GM23338 (cell line): ENCODE measurements at regions not wholly inside any gene's neighbourhood (a gene's known extent, or its start where the extent isn't known, plus 50 kb on each side); places are given as distances from the start of the nearest gene placed in this dataset.
"Not testable (repeated sequence)": the region's sequence is repeated elsewhere in the genome, so short reads cannot be mapped to it uniquely, and the experiment has no call there.

Source experiments
- ATAC-seq: fragments of 200-7000 bp; cut with Tn5 transposase; 3 replicates; pipeline ENCODE4 v1.9.1; 2020
- DNase-seq: peaks from one replicate; pipeline ENCODE4 v3.0.0-alpha.2; 2015; ENCODE audit warnings: low spot score
- H2AFZ ChIP-seq: fragments of 200-600 bp; sonication (generic); 2 replicates; pipeline ENCODE4 v1.8.0; 2016; ENCODE audit warnings: antibody characterized with exemption, mild to moderate bottlenecking, moderate library complexity
- H3F3A ChIP-seq: fragments of 200-600 bp; sonication (generic); replicated peaks from 2 replicates; pipeline ENCODE4 v1.8.0; 2017; ENCODE audit warnings: antibody characterized with exemption, mixed run types, low read depth
- H3K27ac ChIP-seq: fragments of 200-600 bp; sonication (generic); 2 replicates; pipeline ENCODE4 v1.6.1; 2016; ENCODE audit warnings: low read depth
- H3K27me3 ChIP-seq: fragments of 200-600 bp; sonication (generic); 2 replicates; pipeline ENCODE4 v1.8.0; 2016; ENCODE audit warnings: mild to moderate bottlenecking, mixed run types, moderate library complexity; ENCODE audit not compliant: insufficient read depth
- H3K36me3 ChIP-seq: fragments of 200-600 bp; sonication (generic); 2 replicates; pipeline ENCODE4 v1.8.0; 2016; ENCODE audit warnings: mild to moderate bottlenecking; ENCODE audit not compliant: insufficient read depth
- H3K4me1 ChIP-seq: fragments of 200-600 bp; sonication (generic); 2 replicates; pipeline ENCODE4 v1.8.0; 2016; ENCODE audit warnings: mild to moderate bottlenecking, moderate library complexity; ENCODE audit not compliant: insufficient read depth
- H3K4me2 ChIP-seq: fragments of 200-600 bp; sonication (generic); 2 replicates; pipeline ENCODE4 v1.7.1; 2017; ENCODE audit warnings: mixed run types
- H3K4me3 ChIP-seq: fragments of 200-600 bp; sonication (generic); 2 replicates; pipeline ENCODE4 v1.6.1; 2016; ENCODE audit warnings: mixed run types
- H3K79me2 ChIP-seq: fragments of 200-600 bp; sonication (generic); replicated peaks from 2 replicates; pipeline ENCODE4 v1.8.0; 2017; ENCODE audit warnings: mild to moderate bottlenecking; ENCODE audit not compliant: insufficient read depth
- H3K9me2 ChIP-seq: fragments of 200-600 bp; sonication (generic); 2 replicates; pipeline ENCODE4 v1.8.0; 2017; ENCODE audit not compliant: insufficient read depth
- H4K20me1 ChIP-seq: fragments of 200-600 bp; sonication (generic); replicated peaks from 2 replicates; pipeline ENCODE4 v1.8.0; 2017; ENCODE audit warnings: mild to moderate bottlenecking; ENCODE audit not compliant: insufficient read depth
- H3K27ac Mint-ChIP-seq: 2 replicates; pipeline ENCODE4 v1.8.0; 2020; ENCODE audit warnings: inconsistent platforms, mild to moderate bottlenecking, moderate library complexity, mixed read lengths
- H3K27me3 Mint-ChIP-seq: 3 replicates; pipeline ENCODE4 v1.8.0; 2022; ENCODE audit warnings: low read depth, mild to moderate bottlenecking, moderate library complexity, mixed read lengths, inconsistent platforms; ENCODE audit not compliant: insufficient read depth, poor library complexity
- H3K36me3 Mint-ChIP-seq: 3 replicates; pipeline ENCODE4 v1.8.0; 2021; ENCODE audit warnings: low read depth, mild to moderate bottlenecking, inconsistent platforms, moderate library complexity, mixed read lengths
- H3K4me1 Mint-ChIP-seq: 3 replicates; pipeline ENCODE4 v1.8.0; 2020; ENCODE audit warnings: mild to moderate bottlenecking, inconsistent platforms, mixed read lengths
- H3K4me3 Mint-ChIP-seq: 3 replicates; pipeline ENCODE4 v1.8.0; 2021; ENCODE audit warnings: moderate library complexity, mild to moderate bottlenecking, inconsistent platforms, mixed read lengths
- H3K9me3 Mint-ChIP-seq: 3 replicates; pipeline ENCODE4 v1.8.0; 2020; ENCODE audit warnings: moderate library complexity, mild to moderate bottlenecking, inconsistent platforms, mixed read lengths
- CREB1 ChIP-seq: fragments of 250-450 bp; sonication (Bioruptor Pico); IDR thresholded peaks from 2 replicates; pipeline ENCODE4 v1.5.0; 2020; ENCODE audit warnings: low read depth, mild to moderate bottlenecking, moderate library complexity
- EZH2 ChIP-seq: fragments of 200-600 bp; sonication (generic); IDR thresholded peaks from one replicate; pipeline ENCODE4 v1.8.0; 2017; ENCODE audit warnings: antibody characterized with exemption, mild to moderate bottlenecking, low read depth; ENCODE audit not compliant: unreplicated experiment
- JUNB ChIP-seq: IDR thresholded peaks from one replicate; pipeline ENCODE4 v1.6.1; 2016; ENCODE audit warnings: antibody characterized with exemption; ENCODE audit not compliant: unreplicated experiment
- NANOG ChIP-seq: IDR thresholded peaks from 2 replicates; pipeline ENCODE4 v1.6.1; 2016; ENCODE audit warnings: antibody characterized with exemption, borderline replicate concordance
- STAT1 ChIP-seq: IDR thresholded peaks from one replicate; pipeline ENCODE4 v1.6.1; 2016; ENCODE audit warnings: antibody characterized with exemption; ENCODE audit not compliant: unreplicated experiment
- ZNF114 ChIP-seq: fragments of 250-450 bp; sonication (Bioruptor Pico); IDR thresholded peaks from 2 replicates; pipeline ENCODE4 v1.5.0; 2020; ENCODE audit warnings: mild to moderate bottlenecking, moderate library complexity
- ZNF331 ChIP-seq: fragments of 250-450 bp; sonication (Bioruptor Pico); IDR thresholded peaks from 2 replicates; pipeline ENCODE4 v1.5.0; 2020; ENCODE audit warnings: low read depth, mild to moderate bottlenecking, moderate library complexity
- TF ChIP-seq, protein P1 (sequence below), 2 experiments: fragments of 200-600 bp in 1 of 2; sonication (generic) in 1 of 2; conservative IDR thresholded peaks; 2 replicates each; pipeline versions ENCODE4 v1.5.1 to v1.6.1; 2016 to 2017; ENCODE audit warnings: antibody characterized with exemption in 2 of 2, low read depth in 2 of 2, mild to moderate bottlenecking in 2 of 2, moderate library complexity in 1 of 2
- TF ChIP-seq, protein P2 (sequence below): fragments of 250-450 bp; sonication (Bioruptor Pico); IDR thresholded peaks from 2 replicates; pipeline ENCODE4 v1.5.0; 2020; ENCODE audit warnings: mild to moderate bottlenecking, moderate library complexity
- TF ChIP-seq, protein P3 (sequence below): IDR thresholded peaks from one replicate; pipeline ENCODE4 v1.6.1; 2018; ENCODE audit warnings: antibody characterized with exemption; ENCODE audit not compliant: unreplicated experiment

DNA sequence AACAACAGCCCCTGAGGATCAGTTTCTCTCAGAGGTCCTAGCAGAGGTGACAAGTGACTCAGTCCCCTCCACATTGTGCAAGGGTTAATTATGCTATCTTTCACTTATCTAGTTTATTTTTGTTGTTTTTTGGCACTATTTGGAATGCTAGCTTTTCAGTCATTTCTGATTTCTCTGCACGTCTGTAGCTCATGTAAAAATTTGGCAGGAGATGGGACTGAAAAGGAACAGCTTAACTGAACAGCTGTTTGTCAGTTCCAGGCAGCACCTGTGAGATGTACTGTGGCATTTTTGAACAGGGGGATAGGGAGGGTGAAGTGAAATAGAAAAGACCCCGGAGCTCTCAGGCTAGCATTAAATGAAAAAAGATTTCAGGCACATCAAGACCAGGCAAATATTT is 313.5 kb downstream of the SUCLA2 start (continued):
- TF ChIP-seq NANOG = no peak

DNA sequence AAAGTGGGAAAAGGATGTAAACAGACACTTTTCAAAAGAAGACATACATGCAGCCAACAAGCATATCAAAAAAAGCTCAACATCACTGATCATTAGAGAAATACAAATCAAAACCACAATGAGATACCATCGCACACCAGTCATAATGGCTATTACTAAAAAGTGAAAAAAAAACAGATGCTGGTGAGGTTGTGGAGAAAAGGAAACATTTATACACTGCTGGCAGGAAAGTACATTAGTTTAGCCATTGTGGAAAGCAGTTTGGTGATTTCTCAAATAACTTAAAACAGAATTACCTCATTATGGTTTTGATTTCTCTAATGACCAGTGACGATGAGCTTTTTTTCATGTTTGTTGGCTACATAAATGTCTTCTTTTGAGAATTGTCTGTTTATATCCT is 315.9 kb downstream of the SUCLA2 start:
- not testable (repeated sequence) for H3K4me3 Mint-ChIP-seq, H3K9me2 ChIP-seq, H3K27ac ChIP-seq, H3K36me3 Mint-ChIP-seq, ATAC-seq, H3K27ac Mint-ChIP-seq, H3K27me3 Mint-ChIP-seq, H2AFZ ChIP-seq, H4K20me1 ChIP-seq, H3K79me2 ChIP-seq, H3K27me3 ChIP-seq, H3K36me3 ChIP-seq, H3K4me1 ChIP-seq, H3K4me2 ChIP-seq, H3K9me3 Mint-ChIP-seq, DNase-seq, H3F3A ChIP-seq, H3K4me1 Mint-ChIP-seq, H3K4me3 ChIP-seq

DNA sequence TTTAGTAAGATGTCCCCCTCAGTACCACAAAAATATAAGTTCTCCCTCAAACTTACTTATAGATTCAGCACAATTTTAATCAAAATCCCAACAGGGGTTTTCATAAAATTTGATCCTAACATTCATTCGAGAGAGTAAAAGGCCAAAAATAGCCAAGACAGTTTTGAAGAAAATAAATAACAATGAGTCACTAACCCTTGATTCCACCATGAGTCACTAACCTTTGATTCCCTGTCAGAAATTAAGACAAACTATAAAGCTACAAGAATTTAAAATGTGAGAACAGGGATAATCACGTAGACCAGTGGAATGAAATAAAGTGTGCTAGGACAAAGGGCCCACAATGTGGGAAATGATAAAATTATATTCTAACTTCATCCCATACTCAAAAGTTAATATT is 320.3 kb downstream of the SUCLA2 start:
- DNase-seq = no peak
- no peak for TF ChIP-seq NANOG
- TF ChIP-seq ZNF114 (CRISPR knock-in tag) = no peak
- no peak for TF ChIP-seq CREB1
- TF ChIP-seq, protein P1, sequence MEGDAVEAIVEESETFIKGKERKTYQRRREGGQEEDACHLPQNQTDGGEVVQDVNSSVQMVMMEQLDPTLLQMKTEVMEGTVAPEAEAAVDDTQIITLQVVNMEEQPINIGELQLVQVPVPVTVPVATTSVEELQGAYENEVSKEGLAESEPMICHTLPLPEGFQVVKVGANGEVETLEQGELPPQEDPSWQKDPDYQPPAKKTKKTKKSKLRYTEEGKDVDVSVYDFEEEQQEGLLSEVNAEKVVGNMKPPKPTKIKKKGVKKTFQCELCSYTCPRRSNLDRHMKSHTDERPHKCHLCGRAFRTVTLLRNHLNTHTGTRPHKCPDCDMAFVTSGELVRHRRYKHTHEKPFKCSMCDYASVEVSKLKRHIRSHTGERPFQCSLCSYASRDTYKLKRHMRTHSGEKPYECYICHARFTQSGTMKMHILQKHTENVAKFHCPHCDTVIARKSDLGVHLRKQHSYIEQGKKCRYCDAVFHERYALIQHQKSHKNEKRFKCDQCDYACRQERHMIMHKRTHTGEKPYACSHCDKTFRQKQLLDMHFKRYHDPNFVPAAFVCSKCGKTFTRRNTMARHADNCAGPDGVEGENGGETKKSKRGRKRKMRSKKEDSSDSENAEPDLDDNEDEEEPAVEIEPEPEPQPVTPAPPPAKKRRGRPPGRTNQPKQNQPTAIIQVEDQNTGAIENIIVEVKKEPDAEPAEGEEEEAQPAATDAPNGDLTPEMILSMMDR (conservative IDR thresholded peaks at IDR 0.05; ENCODE audit: low read depth in 2 of 2) = no peak
- TF ChIP-seq JUNB = no peak
- TF ChIP-seq, protein P2, sequence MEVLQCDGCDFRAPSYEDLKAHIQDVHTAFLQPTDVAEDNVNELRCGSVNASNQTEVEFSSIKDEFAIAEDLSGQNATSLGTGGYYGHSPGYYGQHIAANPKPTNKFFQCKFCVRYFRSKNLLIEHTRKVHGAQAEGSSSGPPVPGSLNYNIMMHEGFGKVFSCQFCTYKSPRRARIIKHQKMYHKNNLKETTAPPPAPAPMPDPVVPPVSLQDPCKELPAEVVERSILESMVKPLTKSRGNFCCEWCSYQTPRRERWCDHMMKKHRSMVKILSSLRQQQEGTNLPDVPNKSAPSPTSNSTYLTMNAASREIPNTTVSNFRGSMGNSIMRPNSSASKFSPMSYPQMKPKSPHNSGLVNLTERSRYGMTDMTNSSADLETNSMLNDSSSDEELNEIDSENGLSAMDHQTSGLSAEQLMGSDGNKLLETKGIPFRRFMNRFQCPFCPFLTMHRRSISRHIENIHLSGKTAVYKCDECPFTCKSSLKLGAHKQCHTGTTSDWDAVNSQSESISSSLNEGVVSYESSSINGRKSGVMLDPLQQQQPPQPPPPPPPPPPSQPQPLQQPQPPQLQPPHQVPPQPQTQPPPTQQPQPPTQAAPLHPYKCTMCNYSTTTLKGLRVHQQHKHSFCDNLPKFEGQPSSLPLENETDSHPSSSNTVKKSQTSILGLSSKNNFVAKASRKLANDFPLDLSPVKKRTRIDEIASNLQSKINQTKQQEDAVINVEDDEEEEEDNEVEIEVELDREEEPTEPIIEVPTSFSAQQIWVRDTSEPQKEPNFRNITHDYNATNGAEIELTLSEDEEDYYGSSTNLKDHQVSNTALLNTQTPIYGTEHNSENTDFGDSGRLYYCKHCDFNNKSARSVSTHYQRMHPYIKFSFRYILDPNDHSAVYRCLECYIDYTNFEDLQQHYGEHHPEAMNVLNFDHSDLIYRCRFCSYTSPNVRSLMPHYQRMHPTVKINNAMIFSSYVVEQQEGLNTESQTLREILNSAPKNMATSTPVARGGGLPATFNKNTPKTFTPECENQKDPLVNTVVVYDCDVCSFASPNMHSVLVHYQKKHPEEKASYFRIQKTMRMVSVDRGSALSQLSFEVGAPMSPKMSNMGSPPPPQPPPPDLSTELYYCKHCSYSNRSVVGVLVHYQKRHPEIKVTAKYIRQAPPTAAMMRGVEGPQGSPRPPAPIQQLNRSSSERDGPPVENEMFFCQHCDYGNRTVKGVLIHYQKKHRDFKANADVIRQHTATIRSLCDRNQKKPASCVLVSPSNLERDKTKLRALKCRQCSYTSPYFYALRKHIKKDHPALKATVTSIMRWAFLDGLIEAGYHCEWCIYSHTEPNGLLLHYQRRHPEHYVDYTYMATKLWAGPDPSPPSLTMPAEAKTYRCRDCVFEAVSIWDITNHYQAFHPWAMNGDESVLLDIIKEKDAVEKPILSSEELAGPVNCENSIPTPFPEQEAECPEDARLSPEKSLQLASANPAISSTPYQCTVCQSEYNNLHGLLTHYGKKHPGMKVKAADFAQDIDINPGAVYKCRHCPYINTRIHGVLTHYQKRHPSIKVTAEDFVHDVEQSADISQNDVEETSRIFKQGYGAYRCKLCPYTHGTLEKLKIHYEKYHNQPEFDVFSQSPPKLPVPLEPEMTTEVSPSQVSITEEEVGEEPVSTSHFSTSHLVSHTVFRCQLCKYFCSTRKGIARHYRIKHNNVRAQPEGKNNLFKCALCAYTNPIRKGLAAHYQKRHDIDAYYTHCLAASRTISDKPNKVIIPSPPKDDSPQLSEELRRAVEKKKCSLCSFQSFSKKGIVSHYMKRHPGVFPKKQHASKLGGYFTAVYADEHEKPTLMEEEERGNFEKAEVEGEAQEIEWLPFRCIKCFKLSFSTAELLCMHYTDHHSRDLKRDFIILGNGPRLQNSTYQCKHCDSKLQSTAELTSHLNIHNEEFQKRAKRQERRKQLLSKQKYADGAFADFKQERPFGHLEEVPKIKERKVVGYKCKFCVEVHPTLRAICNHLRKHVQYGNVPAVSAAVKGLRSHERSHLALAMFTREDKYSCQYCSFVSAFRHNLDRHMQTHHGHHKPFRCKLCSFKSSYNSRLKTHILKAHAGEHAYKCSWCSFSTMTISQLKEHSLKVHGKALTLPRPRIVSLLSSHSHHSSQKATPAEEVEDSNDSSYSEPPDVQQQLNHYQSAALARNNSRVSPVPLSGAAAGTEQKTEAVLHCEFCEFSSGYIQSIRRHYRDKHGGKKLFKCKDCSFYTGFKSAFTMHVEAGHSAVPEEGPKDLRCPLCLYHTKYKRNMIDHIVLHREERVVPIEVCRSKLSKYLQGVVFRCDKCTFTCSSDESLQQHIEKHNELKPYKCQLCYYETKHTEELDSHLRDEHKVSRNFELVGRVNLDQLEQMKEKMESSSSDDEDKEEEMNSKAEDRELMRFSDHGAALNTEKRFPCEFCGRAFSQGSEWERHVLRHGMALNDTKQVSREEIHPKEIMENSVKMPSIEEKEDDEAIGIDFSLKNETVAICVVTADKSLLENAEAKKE (CRISPR knock-in tag) = no peak
- TF ChIP-seq ZNF331 (CRISPR knock-in tag) = no peak
- no peak for TF ChIP-seq EZH2
- TF ChIP-seq STAT1 = no peak
- TF ChIP-seq, protein P3, sequence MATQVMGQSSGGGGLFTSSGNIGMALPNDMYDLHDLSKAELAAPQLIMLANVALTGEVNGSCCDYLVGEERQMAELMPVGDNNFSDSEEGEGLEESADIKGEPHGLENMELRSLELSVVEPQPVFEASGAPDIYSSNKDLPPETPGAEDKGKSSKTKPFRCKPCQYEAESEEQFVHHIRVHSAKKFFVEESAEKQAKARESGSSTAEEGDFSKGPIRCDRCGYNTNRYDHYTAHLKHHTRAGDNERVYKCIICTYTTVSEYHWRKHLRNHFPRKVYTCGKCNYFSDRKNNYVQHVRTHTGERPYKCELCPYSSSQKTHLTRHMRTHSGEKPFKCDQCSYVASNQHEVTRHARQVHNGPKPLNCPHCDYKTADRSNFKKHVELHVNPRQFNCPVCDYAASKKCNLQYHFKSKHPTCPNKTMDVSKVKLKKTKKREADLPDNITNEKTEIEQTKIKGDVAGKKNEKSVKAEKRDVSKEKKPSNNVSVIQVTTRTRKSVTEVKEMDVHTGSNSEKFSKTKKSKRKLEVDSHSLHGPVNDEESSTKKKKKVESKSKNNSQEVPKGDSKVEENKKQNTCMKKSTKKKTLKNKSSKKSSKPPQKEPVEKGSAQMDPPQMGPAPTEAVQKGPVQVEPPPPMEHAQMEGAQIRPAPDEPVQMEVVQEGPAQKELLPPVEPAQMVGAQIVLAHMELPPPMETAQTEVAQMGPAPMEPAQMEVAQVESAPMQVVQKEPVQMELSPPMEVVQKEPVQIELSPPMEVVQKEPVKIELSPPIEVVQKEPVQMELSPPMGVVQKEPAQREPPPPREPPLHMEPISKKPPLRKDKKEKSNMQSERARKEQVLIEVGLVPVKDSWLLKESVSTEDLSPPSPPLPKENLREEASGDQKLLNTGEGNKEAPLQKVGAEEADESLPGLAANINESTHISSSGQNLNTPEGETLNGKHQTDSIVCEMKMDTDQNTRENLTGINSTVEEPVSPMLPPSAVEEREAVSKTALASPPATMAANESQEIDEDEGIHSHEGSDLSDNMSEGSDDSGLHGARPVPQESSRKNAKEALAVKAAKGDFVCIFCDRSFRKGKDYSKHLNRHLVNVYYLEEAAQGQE = no peak

More for the DNA sequence above, 320.3 kb downstream of the SUCLA2 start:
- no peaks in the 10 kb centered on the region for H4K20me1 ChIP-seq
- ATAC-seq = no peak
- no peaks in the 10 kb centered on the region for H3F3A ChIP-seq
- no peaks in the 10 kb centered on the region for H3K27me3 ChIP-seq
- no peaks in the 10 kb centered on the region for H3K36me3 Mint-ChIP-seq
- no peak overlapping the region for H3K4me3 ChIP-seq
- H3K27ac ChIP-seq = no peak overlapping the region
- H3K9me2 ChIP-seq = no peaks in the 10 kb centered on the region
- H3K9me3 Mint-ChIP-seq = no peaks in the 10 kb centered on the region
- H3K79me2 ChIP-seq = no peaks in the 10 kb centered on the region
- no peaks in the 10 kb centered on the region for H3K36me3 ChIP-seq
- peaks cover 1% of the 10 kb centered on the region for H3K27me3 Mint-ChIP-seq
- H3K4me1 ChIP-seq = no peaks in the 10 kb centered on the region
- no peaks in the 10 kb centered on the region for H3K4me1 Mint-ChIP-seq
- no peak overlapping the region for H3K4me3 Mint-ChIP-seq
- H2AFZ ChIP-seq = no peak overlapping the region
- no peak overlapping the region for H3K27ac Mint-ChIP-seq
- no peak overlapping the region for H3K4me2 ChIP-seq
